HG02642 (cell line): ENCODE measurements at regions not wholly inside any gene's neighbourhood (a gene's known extent, or its start where the extent isn't known, plus 50 kb on each side); places are given as distances from the start of the nearest gene placed in this dataset.

ENCODE experiments used
- ATAC-seq: cut with Tn5 transposase; IDR thresholded peaks from one replicate; pipeline ENCODE4 v1.9.1; 2021; ENCODE audit warnings: mild to moderate bottlenecking; ENCODE audit not compliant: unreplicated experiment, poor library complexity

DNA sequence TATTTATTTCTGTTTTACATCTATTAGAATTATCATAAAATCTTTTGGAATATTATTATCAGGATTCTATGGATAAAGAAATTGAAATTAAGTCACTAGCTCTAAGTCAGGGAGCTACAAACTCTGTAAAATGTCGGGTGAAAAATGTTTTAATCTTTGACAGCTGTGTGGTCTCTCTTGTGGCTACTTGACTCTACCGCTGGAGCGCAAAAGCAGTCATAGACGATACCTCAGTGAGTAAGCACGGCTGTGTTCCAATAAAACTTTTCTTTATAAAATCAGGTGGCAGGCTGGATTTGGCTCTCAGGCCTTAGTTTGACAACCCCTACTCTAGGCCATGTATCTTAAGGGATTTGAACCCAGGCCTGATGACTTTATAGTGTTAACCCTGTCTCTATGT lies 88.5 kb upstream of the PFN2 start:
- ATAC-seq, result no peak

GRCh38 chr3:150057227-150057626 lies 86.5 kb upstream of the PFN2 start:
- no peak for ATAC-seq

- no peak for ATAC-seq
These were observed 84.6 kb upstream of the PFN2 start for GRCh38 chr3:150055332-150055731.

DNA sequence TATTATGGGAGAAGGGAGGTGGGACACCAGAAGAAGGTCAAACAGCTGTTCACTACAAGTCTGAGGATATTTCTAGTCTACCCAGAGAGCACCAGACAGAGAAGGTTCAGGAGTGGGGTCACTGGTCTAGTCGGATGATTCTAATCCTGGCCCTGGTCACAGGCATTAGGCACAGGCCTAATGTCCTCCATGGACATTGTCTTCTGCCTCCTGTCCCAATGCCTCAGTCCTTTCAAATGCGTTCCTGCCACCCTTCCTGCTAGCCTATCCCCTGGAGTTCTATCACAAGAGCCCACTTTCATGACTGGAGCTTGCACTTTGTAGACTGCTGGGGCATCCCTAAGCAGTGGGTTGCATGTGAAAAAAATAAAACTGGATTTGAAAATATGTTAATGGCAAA lies 83.9 kb upstream of the PFN2 start:
- no peak for ATAC-seq

- ATAC-seq, result no peak
These were observed 79.8 kb upstream of the PFN2 start for GRCh38 chr3:150050510-150050909.

GRCh38 chr3:150049317-150049716 lies 78.6 kb upstream of the PFN2 start:
- no peak for ATAC-seq

GRCh38 chr3:150041877-150042276 lies 71.2 kb upstream of the PFN2 start:
- ATAC-seq, result no peak

DNA sequence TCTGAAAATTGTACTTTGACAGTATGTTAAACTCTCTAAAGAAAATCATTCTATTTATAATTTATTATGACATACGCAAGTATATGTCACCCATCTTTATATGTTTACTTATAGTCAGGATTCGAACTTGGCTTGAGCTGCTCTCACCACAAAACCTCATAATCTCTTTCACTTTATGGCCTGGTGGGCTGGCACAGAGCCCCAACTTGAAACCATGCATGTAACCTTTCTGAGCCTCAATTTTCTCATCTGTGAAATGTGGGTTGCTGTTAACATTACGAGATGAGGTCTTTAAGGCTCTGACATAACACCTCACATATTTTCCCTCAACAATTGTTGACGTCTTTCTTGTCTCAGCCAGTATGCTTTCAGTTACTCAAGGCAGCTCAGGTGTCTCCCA lies 69.4 kb upstream of the PFN2 start:
- no peak for ATAC-seq

DNA sequence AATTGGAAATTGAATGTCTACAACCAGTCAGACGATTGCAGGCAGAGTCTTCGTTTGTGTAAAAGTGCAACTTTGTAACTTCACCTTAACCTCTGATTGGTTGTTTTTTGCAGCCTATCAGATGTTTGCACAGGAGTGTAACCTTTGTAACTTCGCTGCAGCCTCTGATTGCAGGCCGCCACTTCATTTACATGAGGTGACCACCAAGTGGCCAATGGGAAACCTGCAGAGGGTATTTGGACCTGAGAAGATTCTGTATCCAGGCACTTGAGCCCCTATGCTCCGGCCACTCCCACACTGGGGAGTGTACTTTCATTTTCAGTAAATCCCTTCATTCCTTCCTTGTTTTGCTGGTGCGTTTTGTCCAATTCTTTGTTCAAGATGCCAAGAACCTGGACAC lies 68.1 kb upstream of the PFN2 start:
- no peak for ATAC-seq

DNA sequence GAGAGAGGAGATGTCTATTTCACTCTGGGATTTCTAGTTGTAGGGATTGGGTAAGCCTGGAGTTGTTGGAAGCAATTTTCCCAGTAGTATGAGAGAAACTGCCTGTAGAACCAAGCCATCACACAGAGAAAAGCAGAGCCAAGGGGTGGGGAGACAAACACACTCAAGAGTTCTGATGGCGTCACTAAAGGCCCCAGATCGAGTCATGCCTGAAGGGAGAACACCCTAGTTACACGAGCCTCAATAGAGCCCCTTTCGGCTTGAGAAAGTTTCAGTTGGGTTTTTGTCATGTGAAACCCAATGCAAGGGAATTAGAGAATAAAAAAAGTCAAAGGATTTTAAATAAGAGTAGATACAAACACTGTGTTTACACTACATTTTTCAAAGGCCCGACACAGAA lies 66.1 kb upstream of the PFN2 start:
- no peak for ATAC-seq

DNA sequence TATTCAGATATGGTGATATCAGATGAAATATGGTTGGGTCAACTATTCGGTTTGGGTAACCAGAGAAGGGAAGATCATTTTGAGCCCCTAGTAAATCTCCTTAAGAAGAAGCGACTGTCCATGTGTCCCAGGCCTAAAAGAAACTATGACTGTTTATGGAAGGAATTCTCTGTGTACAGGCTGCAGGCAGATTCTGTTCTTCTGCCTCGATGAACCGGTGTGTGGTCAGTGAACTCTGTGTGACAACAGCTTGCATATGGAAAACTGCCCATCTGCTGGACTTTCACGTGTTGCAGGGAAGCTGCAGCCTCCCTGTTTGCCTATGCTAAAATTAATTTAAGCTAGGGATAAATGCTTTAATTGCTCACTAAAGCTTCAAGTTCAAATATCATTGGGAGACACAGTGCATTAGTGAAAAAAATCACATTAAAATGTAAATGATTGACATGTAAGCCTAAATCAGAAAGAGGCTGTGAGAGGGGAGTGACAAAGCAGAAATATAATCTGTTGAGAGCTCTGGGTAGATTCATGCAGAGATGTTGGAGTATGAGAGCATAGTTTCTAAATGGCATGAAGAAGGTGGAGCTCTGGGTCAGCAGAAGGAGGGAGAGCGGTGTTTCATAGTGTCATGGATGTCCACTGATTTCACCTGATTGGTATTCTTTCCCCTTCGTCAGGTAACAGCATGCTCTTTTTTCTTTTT lies 65.4 kb upstream of the PFN2 start:
- ATAC-seq, result no peak

GRCh38 chr3:150035301-150035779 lies 64.6 kb upstream of the PFN2 start:
- ATAC-seq, result no peak

- no peak for ATAC-seq
These were observed 63.0 kb upstream of the PFN2 start for GRCh38 chr3:150033721-150034120.

DNA sequence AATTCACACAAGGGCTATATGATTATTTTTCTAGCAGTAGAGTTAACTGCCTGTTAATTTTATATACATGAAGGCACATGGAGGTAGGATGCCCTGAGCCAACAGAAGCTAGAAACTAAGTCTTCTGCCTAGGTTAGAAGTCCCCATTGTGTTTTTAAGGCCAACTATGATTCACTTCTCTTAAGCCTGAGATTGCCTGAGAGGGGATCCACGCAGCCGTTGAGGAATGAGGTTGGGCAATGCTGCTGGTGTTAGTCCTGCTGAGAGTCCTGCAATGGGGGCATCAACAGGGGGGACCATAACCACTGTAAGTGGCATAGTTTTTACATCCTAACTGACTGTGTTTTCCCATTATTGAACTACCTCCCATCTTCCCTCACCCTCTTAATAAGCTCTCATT lies 60.1 kb upstream of the PFN2 start:
- no peak for ATAC-seq

- ATAC-seq, result no peak
These were observed 52.5 kb upstream of the PFN2 start for GRCh38 chr3:150023239-150023636.

DNA sequence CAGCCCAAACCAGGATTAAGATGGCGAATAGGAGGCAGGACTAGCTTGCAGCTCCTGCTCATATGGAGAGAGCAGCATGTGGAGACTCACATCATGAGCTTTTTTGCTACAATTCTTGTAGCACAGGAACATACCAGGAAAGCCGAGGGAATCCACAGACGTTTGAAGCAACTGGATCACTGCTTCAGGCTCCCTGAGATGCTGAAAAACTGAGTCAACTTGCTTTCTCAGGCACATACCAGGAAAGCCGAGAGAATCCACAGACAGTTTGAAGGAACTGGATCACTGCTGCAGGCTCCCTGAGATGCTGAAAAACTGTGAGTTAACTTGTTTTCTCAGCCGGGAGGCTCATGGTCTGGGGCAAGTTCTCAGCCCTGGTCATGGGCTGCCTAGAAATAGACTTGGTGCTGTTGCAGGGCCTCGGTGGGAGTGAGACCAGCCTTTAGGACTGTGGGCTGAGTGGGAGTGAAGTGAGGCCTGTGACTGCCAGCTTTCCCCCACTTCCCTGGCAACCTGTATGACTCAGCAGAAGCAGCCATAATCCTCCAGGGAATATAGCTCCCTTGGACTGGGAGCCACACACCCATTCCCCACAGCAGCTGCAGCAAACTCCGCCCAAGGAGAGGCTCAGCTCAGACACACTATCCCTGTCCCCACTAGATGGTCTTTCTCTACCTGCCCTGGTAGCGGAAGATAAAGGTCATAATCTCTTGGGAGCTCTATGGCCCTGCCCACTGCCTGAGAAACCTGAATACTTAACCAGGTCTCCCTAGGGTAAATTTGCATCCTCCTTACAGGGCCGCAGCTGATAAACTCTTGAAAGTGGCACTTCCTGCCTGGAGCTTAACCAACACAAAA lies 51.9 kb upstream of the PFN2 start:
- ATAC-seq, result peak; percentile 87

DNA sequence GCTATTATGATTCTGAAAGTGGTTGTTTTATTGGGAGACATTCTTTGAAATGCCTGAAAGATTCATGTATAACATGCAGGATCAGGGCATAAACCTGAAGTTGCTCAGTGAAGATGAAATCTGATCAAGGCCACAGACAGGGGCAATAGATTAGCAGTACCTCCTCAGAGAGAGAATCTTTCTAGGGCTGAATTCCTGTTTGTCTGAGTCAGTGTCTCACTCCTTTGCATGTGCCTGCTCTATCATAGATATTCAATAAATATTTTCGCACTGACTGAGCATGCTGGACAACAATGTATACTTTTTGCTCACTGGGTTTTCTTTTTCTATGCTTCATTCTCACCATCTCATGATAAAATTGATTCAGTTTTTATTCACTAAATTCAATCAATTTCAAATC lies 49.8 kb upstream of the PFN2 start:
- ATAC-seq, result no peak
